ENCODE measurements at regions not wholly inside any gene's neighbourhood (a gene's known extent, or its start where the extent isn't known, plus 50 kb on each side); places are given as distances from the start of the nearest gene placed in this dataset.

- no peaks in the 10 kb centered on the region for H3K36me3 ChIP-seq (ENCODE audit: insufficient read depth)
- no peak overlapping the region; the same call in 1 of the 2 replicates for H2AFZ ChIP-seq
Measured at GRCh38 chr21:28174006-28174405, 818.7 kb downstream of the LTN1 start.

More at GRCh38 chr21:28174006-28174405, 818.7 kb downstream of the LTN1 start:
- Histone ChIP-seq H4K20me1 (replicated peaks; ENCODE audit: insufficient read depth) (no peaks in the 10 kb centered on the region), H3F3A (replicated peaks; ENCODE audit: low read depth) (no peaks in the 10 kb centered on the region), H3K27ac (ENCODE audit: low read depth) (no peak overlapping the region), H3K9me2 (ENCODE audit: insufficient read depth) (no peaks in the 10 kb centered on the region), H3K27me3 (ENCODE audit: insufficient read depth) (no peaks in the 10 kb centered on the region), H3K79me2 (replicated peaks; ENCODE audit: insufficient read depth) (no peaks in the 10 kb centered on the region), H3K4me1 (ENCODE audit: insufficient read depth) (no peaks in the 10 kb centered on the region), H3K4me2 (no peak overlapping the region), H3K4me3 (no peak overlapping the region)
- H3K36me3 Mint-ChIP-seq (ENCODE audit: low read depth) = peaks cover 4% of the 10 kb centered on the region; the same call in 2 of the 3 replicates
- H3K4me3 Mint-ChIP-seq = no peak overlapping the region
- H3K4me1 Mint-ChIP-seq = no peaks in the 10 kb centered on the region
- ATAC-seq (no peak), DNase-seq (ENCODE audit: low spot score) (no peak)
- TF ChIP-seq ZNF462 (CRISPR knock-in tag; IDR thresholded peaks at IDR 0.05) = no peak
- TF ChIP-seq STAT1 (IDR thresholded peaks at IDR 0.05; ENCODE audit: unreplicated experiment) = no peak
- no peak for TF ChIP-seq CREB1 (CRISPR knock-in tag; IDR thresholded peaks at IDR 0.05; ENCODE audit: low read depth)
- no peak for TF ChIP-seq ZNF114 (CRISPR knock-in tag; IDR thresholded peaks at IDR 0.05)
- TF ChIP-seq ZNF331 (CRISPR knock-in tag; IDR thresholded peaks at IDR 0.05; ENCODE audit: low read depth) = no peak
- TF ChIP-seq EZH2phosphoT487 (IDR thresholded peaks at IDR 0.05; ENCODE audit: unreplicated experiment) = no peak
- no peak for TF ChIP-seq NANOG (IDR thresholded peaks at IDR 0.05; ENCODE audit: borderline replicate concordance)
- TF ChIP-seq EZH2 (IDR thresholded peaks at IDR 0.05; ENCODE audit: low read depth, unreplicated experiment) = no peak
- TF ChIP-seq JUNB (IDR thresholded peaks at IDR 0.05; ENCODE audit: unreplicated experiment) = no peak
- TF ChIP-seq, protein P1, sequence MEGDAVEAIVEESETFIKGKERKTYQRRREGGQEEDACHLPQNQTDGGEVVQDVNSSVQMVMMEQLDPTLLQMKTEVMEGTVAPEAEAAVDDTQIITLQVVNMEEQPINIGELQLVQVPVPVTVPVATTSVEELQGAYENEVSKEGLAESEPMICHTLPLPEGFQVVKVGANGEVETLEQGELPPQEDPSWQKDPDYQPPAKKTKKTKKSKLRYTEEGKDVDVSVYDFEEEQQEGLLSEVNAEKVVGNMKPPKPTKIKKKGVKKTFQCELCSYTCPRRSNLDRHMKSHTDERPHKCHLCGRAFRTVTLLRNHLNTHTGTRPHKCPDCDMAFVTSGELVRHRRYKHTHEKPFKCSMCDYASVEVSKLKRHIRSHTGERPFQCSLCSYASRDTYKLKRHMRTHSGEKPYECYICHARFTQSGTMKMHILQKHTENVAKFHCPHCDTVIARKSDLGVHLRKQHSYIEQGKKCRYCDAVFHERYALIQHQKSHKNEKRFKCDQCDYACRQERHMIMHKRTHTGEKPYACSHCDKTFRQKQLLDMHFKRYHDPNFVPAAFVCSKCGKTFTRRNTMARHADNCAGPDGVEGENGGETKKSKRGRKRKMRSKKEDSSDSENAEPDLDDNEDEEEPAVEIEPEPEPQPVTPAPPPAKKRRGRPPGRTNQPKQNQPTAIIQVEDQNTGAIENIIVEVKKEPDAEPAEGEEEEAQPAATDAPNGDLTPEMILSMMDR (conservative IDR thresholded peaks at IDR 0.05; ENCODE audit: low read depth in 2 of 2) = no peak
- TF ChIP-seq POLR2AphosphoS5 (IDR thresholded peaks at IDR 0.05; ENCODE audit: low read depth) = no peak
- TF ChIP-seq ETS1 (IDR thresholded peaks at IDR 0.05) = no peak
- TF ChIP-seq, protein P2, sequence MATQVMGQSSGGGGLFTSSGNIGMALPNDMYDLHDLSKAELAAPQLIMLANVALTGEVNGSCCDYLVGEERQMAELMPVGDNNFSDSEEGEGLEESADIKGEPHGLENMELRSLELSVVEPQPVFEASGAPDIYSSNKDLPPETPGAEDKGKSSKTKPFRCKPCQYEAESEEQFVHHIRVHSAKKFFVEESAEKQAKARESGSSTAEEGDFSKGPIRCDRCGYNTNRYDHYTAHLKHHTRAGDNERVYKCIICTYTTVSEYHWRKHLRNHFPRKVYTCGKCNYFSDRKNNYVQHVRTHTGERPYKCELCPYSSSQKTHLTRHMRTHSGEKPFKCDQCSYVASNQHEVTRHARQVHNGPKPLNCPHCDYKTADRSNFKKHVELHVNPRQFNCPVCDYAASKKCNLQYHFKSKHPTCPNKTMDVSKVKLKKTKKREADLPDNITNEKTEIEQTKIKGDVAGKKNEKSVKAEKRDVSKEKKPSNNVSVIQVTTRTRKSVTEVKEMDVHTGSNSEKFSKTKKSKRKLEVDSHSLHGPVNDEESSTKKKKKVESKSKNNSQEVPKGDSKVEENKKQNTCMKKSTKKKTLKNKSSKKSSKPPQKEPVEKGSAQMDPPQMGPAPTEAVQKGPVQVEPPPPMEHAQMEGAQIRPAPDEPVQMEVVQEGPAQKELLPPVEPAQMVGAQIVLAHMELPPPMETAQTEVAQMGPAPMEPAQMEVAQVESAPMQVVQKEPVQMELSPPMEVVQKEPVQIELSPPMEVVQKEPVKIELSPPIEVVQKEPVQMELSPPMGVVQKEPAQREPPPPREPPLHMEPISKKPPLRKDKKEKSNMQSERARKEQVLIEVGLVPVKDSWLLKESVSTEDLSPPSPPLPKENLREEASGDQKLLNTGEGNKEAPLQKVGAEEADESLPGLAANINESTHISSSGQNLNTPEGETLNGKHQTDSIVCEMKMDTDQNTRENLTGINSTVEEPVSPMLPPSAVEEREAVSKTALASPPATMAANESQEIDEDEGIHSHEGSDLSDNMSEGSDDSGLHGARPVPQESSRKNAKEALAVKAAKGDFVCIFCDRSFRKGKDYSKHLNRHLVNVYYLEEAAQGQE (IDR thresholded peaks at IDR 0.05; ENCODE audit: unreplicated experiment) = no peak
- H3K9me3 Mint-ChIP-seq = peaks cover 5% of the 10 kb centered on the region; the same call in 2 of the 3 replicates
- peaks cover 6% of the 10 kb centered on the region for H3K27me3 Mint-ChIP-seq (ENCODE audit: insufficient read depth, low read depth, poor library complexity)
- no peak overlapping the region for H3K27ac Mint-ChIP-seq

All from GM23338 (cell line).